Superior temporal gyrus (tissue), 1 donor: ENCODE measurements at regions not wholly inside any gene's neighbourhood (a gene's known extent, or its start where the extent isn't known, plus 50 kb on each side); places are given as distances from the start of the nearest gene placed in this dataset.
A peak's percentile ranks its signal among the peaks of the same experiment; 100 is the strongest.
"Not testable (repeated sequence)": the region's sequence is repeated elsewhere in the genome, so short reads cannot be mapped to it uniquely, and the experiment has no call there.

Source experiments
- DNase-seq: peaks from one replicate; pipeline ENCODE4 v3.0.0-alpha.2; 2016; ENCODE audit errors: extremely low spot score

DNA sequence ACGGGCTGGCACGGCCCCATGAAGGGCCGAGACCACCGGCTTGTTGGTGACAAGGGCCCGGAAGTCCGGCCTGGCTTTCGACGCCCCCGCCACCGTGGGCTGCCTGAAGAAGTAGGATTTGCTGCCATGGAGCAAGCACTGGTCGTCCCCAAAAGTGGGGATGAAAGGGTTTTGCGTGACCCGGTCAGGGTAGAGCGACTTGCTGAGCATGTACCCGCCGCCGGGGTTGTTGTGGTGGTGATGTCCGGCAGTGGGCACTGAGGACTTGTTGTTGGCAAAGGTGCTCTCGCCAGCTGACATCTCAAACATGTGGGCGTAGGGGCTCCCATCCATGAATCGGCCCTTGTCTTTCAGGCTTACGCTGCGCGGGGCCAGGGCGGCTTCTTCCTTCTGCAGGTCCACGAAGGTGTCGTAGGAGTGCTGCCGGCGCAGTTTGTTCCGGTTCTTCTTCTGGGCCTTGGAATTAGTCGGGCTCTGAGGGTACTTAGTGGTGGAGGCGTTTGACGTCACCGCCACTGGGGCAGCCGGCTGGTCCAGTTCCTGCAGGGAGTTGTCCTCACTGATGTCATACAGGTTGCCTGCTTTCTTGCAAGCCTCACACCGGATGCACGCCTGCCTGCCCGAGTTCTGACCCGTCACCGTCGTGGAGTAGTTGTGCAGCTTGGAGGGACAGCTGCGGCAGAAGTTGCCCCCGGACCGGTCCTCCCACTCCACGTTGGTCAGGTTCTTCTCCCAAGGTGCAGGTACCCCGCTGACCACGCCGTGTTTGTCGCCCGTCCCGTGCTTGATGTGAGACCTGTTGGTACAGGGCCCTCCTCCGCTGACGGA is 366.6 kb downstream of the EMP1 start:
- DNase-seq, result no peak

DNA sequence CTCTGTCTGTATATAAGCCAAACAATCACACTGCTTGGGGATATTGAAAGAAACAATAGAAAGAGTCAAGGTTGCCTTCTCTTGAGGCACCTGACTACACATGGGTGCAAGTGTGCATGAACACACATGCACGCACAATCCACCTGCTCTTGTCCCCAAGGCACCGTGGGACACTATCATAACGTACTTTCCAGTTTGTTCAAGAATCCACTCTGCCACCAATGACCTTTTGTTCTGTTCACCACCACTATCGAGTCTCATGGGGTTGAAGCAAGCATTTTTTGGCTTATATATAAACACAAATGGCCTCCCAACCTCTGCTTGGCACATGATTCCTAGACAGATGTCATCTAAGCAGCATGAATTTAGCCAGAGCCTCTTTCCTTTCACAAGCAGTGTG is 365.4 kb downstream of the EMP1 start:
- DNase-seq, result no peak

DNA sequence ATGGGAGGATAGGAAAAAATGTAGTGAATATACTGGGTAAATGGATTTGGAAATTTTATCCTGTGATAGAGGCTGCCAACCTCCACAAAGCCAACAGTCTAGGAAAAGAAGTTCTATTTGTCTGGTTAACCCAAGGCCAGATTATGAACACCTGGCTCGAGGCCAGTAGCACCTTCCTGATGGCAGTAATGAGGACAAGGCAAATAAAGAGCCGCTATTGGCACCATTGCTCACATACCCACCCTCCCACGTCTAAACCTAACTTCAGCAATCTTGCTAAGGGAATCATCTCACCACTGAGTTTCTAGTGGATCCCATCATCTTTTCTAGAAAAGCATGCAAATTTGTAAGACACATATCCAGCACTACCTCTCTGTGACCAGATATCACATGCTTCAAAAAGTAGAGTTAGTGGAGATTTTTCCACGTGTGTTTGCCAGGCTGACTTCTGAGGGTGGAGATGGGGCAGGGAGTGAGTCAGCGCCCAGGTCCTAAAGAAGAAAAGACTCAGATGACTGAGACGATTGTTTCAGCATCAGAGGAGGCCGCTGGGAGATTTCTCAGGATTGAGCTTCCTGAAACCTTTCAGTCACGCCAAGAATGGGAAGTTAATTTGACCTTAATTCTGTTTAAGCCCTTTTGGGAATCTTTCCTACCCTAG is 362.9 kb downstream of the EMP1 start:
- no peak for DNase-seq

DNA sequence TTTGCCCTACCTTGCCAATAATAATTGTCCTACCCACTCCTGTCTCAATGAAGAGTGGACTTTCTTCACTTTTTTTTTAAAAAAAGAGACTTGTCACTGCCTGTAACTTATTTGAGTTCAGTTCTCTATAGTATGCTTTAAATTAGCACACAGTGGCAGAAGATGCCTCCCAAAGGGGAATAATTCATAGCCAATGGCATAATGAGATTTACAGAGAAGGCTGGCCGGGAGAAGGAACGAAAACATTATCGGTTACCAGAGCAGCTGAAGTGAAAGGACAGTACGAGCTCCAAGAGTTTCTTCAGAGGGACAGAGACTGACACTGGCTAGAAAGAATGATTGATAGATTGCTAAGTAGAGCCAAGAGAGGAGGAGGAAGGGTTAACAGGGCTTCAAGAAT is 356.3 kb downstream of the EMP1 start:
- DNase-seq, result no peak

- DNase-seq, result no peak
Measured at GRCh38 chr12:13547283-13547682, 350.8 kb downstream of the EMP1 start.

DNA sequence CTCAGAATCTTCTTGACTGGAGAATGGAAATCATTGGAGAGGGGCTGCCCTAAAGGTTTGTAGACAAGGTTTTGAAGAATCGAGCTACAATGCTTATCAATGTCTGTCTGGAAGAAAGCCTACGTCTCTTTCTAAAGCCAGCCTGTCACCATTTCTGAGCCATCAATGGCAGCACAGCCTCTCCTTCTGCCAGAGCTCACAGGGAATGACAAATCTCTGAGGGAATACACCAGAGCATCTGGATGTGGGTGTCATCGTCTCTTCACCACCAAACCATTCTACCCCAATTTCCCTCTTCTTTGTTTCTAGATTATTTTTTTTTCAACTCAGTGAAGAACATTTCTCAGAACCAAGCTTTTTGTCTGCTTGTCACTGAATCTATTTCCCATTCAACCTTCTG is 349.7 kb downstream of the EMP1 start:
- peak; percentile 31 for DNase-seq

GRCh38 chr12:13539051-13539450 is 342.5 kb downstream of the EMP1 start:
- DNase-seq, result no peak

DNA sequence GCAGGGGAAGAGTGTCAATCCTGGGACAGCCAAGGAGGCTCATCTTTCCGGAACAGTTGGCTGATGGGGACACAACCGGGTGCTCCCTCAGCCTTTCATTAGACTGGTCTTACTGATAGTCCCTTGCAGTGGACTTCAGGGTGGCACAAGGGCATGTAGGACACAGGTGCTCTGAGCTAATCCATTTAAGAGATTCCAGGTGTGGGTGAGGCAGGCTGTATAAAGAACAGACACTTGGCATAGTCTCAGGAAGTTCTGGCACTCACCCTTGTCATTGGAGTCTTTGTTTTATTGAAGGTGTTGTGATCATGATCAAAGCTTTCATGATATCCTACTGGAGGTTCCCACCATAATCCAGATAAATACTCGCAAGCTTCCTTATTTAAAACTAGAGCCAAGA is 341.6 kb downstream of the EMP1 start:
- DNase-seq, result no peak

DNA sequence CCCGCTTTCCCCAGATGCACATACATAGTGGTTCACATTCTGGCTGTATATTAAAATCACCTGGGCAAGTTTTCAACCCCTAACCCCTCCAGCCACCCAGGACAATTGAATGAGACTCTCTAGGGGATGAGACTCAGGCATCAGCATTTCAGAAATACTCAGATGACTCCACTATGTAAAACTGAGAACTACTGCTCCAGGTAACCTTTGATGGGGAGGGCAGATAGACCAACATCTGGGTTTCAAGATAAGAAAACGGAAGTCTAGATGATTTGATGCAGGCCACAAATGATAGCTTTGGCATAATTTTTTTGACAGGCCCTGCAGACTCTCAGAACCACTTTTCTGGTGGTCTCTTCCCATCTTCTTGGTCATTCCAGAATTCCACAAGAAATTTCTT is 341.1 kb downstream of the EMP1 start:
- DNase-seq, result no peak

- no peak for DNase-seq
Measured at GRCh38 chr12:13536219-13536910, 339.8 kb downstream of the EMP1 start.

- peak; percentile 93 for DNase-seq
Measured at GRCh38 chr12:13534645-13535398, 338.3 kb downstream of the EMP1 start.

DNA sequence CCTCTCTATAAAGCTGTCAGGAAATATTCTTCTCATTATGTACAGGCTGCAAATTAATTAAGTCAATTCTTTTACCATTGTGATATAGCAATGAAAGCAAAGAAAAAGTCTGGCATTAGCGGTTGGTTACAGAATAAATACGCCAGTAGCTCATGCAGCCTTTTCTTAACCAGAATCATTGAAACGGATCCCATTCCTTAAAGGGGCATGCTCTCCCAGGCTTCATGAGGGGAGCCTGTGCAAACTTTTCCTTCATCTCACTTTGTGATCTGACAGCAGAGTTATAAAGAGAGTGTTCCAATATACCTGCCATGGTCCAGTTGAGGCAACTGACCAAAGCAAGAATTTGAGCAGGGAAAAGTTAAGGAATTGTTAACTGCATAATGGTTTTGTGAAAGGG is 337.7 kb downstream of the EMP1 start:
- DNase-seq, result peak; percentile 28

- DNase-seq, result no peak
Measured at GRCh38 chr12:13530966-13531365, 334.4 kb downstream of the EMP1 start.

DNA sequence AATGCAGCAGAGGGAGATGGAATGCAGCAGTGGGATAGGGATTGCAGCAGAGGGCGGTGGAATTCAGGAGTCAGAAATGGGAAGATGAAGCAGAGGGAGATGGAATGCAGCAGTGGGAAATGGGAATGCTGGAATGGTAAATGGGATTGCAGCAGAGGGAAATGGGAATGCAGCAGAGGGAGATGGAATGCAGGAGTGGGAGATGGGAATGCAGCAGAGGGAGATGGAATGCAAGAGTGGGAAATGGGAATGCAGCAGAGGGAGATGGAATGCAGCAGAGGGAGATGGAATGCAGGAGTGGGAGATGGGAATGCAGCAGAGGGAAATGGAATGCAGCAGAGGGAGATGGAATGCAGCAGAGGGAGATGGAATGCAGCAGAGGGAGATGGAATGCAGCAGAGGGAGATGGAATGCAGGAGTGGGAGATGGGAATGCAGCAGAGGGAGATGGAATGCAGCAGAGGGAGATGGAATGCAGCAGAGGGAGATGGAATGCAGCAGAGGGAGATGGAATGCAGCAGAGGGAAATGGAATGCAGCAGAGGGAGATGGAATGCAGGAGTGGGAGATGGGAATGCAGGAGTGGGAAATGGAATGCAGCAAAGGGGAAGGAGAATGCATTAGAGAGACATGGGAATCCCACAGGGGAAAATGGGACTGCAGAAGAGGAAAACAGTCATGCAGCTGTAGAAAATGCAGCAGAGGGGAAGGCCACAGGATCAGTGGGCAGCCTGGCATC is 329.8 kb downstream of the EMP1 start:
- not testable (repeated sequence) for DNase-seq

DNA sequence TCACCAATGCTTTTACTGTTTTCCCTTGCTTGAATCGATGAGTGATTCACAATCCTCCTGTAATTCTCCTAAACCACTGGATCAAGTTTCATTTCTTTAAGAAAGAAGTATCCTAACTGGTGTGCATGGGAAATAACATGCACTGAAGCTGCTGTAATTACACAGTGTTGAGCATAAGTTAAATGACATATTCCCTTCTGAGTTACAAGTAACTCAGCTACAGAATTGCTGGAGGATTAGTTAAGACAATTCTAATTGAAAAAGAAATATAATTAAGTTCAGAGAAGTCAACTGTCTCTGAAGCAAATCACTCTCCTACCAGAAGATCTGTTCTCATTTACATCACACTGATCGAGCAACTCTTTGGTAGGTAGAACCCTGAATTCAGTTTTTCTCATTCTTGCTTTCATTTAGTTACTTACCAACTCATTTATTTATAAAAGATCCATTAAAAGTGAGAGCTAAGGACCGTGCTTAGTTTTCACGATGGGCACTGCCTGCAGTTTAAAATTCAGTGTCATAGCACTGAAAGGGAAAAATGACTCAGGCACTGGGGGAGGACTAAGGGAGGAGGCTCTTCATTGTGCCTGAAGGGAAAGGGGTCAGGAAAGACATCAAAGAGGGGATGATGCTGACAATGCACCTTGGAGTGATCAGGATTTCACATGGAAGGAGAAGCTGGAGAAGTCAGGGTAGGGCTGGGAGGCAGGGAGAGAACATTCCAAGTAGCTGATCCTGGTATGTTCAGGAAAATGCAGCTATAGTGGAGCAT is 327.2 kb downstream of the EMP1 start:
- DNase-seq, result no peak

DNA sequence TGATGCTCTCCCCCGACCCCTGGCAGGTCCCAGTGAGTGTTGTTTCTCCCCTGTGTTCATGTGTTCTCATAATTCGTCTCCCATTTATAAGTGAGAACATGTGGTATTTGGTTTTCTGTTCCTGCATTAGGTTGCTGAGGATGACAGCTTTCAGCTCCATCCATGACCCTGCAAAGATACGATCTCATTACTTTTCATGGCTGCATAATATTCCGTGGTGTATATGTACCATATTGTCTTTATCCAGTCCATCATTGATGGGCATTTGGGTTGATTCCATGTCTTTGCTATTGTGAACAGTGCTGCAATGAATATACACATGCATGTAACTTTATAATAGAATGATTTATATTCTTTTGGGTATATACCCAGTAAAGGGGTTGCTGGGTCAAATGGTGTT is 321.5 kb downstream of the EMP1 start:
- not testable (repeated sequence) for DNase-seq

DNA sequence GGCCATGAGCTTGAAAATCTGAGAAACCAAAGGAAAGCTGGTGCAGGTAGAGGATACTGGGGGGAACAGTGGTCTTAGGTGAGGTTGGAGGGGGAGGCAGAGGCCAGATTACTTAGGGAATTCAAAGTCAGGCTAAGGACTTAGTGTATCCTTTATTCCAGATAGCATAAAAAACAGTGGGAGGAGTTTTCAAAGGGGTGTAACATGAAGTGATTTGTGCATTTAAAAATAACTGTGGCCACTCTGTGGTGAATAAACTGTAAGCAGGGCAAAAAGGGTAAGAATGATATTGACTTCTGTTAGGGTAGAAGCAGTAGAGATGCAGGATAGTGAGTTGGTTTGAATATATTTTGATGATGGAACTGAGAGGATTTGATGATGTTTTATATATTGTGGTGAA is 313.2 kb downstream of the EMP1 start:
- no peak for DNase-seq

DNA sequence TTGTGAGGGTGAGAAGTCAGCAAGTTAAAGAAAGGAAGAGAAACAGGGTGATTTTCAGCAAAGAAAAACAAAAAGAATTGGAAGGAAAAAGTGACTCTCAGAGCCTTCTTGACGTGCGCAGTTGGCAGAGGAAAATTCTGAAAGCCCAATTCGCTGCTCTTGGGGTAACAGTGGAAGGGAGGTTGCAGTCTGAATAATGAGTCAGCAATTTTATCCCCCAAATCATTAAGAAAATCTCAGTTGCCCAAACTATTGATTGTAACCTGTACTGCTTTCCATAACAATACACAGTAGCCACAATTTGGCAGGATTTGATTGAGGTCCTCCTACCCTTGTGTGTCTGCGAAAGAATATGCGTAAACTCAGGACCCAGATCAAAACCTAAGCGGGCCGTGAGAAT is 309.1 kb downstream of the EMP1 start:
- no peak for DNase-seq

GRCh38 chr12:13505224-13505623 is 308.7 kb downstream of the EMP1 start:
- no peak for DNase-seq

GRCh38 chr12:13504736-13505135 is 308.2 kb downstream of the EMP1 start:
- DNase-seq, result no peak

DNA sequence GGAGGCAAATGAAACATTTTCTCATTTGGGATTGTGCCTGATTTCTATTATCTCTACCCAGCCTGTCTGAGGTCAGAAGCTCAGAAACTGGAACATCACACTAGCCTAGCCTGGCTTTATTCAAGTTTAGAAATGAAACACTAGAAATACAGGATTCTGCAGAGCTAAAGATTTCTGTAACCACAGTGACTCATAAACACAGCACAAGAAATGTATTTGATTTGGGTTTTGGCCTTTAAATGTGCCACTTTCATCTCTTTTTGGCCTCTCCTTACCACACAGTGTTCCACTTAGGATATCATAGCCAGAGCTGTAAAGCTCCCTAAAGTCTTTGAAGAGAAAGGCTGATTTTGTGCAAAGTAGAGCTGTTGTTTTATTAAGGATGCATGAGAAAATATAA is 307.5 kb downstream of the EMP1 start:
- peak; percentile 42 for DNase-seq
